ENCODE measurements at regions not wholly inside any gene's neighbourhood (a gene's known extent, or its start where the extent isn't known, plus 50 kb on each side); places are given as distances from the start of the nearest gene placed in this dataset.

DNA sequence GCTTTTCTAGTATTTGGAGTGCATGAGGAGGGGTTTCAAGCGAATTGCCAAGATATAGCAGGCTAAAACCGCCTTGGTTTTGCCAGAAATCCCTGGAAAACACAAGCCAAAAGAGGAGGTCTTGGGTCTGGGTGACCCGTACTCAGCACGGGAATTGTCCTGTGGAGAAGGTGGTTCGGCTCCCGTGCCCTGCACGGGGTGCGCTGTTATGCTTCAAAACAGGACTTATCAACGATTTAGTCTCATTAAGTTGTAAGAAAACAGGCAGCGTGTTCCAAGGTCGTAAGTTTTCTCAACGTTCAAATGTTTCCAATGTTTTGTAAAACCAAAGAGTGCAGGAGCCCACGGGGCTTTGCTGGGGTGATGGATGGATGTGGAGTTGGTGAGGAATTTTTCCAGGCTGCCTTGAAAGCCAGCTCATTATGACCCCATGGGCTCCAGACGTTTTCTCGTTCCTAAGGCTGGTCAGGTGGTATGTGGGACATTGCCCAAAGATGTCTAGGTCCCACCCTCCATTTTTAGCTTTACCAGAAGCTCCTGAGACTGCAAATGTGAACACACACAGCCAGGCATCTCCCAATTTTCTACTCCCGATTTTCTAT lies 75.4 kb upstream of the CLDN14 start:
- DNase-seq: no peak

DNA sequence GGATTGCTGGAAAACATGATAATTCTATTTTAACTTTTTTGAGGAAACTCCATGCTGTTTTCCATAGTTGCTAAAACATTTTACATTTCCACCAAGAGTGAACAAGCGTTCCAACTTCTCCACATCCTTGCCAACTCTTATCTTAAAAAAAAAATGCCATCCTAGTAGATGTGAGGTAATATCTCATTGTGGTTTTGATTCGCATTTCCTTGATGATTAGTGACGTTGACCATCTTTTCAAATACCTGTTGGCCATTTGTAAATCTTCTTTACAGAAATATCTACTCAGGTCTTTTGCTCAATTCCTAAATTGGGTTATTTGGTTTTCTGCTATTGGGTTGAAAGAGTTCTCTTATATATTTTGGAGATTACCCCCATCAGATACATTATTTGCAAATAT lies 77.4 kb upstream of the CLDN14 start:
- no peak for DNase-seq

DNA sequence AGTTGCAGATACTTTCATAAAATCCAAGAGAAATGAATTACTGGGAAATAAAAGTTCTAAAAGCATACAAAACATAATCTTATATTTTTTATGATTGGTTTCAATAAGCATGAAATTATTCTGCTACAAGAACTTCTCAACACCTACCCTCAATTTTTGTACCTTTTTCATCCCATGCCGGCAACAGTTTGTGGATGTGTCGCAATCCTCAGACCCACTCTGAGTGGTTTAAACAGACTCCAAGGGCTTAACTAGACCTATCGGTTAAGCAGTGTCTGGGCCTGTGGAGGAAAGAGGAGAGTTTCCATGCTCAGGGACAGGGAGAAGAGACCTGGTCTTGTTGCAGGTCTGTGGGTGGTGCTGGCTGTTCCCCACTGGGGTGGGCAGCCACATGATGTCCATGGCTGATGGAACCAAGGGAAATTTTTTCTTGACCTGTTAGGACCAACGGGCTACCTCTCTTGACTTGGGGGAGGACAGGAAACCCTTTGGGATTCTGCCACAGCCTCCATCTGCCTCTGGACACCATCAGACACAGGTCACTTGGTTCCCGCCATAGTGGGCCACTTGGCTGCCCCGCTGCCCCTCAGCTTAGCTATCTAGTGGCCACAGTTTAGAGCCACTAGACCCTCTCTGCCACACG lies 81.1 kb upstream of the CLDN14 start:
- DNase-seq: no peak

DNA sequence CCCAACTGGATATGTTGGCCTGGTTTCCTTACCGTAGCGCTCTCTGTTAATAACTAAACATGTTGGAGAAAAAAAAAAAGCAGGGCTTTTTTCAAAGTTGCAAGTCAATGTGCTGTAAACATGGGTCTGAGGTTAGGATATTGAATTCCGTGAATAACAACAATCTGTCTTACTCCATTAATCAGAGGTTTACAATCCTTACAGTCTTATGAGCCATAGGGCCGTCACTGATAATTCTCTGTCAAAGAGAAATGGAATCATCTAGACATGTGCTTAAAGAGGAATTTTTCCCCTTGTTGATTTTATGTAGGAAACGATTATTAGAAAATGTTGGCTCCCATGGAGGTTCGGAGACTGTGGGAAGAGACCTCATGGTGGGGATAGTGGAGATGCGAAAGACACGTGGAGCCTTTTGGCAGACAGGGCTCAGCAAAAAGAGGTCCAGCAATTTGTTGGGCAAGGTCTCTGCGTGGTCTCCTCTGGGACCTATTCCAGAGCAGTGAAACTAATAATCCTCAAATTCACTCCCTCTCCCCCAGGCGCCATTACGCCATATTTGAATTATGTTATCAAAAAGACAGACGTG lies 83.5 kb upstream of the CLDN14 start:
- no peak for DNase-seq

DNA sequence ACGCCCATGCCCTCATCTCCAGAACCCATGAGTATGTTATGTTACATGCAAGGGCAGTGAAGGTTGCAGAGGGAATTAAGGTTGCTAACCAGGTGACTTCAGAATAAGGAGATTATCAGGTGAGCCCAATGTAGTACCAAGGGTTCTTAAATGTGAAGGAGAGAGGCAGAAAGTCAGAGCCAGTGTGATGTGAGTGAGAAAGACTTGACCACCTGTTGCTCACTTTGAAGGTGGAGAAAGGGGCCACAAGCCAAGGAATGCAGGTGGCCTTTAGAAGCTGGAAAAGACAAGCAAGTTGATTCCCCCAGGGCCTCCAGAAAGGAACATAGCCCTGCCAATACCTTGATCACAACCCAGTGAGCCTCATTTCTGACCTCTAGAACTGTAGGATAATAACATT lies 84.7 kb upstream of the CLDN14 start:
- no peak for DNase-seq

DNA sequence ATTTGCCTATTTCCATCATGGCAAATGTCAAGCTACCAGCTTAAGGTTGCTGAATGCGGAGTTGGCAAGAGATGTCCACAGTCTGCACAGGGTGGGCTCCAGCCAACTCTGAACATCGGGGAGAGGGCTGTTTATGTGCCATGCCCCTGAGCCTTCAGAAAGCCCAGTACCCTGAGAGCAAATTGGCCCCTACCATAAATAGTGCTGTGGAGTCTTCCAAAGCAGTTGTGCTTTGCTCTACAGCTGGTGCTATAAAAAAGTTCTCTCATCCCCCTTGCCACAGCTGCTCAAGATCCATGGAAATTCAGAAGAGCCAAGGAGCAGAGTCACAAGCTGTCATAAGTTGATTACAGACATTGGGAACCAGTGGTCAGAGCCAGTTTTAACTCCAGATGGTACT lies 85.6 kb upstream of the CLDN14 start:
- no peak for DNase-seq

DNA sequence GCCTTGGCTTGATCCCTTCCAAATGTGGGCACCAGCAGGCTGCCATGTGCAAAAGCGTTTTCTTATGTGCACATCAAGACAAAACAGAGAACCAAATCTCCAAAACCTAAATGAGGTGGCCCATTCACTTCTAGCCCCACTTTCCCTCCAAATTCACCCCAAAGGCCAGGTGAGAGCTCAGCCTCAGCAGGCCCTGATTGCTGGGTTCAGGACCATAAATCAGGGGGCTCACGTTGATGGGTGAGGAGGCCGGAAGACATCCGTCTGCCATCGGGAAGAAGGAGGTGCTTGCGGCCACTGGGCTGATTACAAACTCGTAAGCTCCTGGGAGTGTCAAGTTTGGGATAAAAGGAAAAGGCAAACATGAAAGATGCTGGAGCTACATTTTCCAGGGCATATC lies 86.7 kb upstream of the CLDN14 start:
- no peak for DNase-seq

DNA sequence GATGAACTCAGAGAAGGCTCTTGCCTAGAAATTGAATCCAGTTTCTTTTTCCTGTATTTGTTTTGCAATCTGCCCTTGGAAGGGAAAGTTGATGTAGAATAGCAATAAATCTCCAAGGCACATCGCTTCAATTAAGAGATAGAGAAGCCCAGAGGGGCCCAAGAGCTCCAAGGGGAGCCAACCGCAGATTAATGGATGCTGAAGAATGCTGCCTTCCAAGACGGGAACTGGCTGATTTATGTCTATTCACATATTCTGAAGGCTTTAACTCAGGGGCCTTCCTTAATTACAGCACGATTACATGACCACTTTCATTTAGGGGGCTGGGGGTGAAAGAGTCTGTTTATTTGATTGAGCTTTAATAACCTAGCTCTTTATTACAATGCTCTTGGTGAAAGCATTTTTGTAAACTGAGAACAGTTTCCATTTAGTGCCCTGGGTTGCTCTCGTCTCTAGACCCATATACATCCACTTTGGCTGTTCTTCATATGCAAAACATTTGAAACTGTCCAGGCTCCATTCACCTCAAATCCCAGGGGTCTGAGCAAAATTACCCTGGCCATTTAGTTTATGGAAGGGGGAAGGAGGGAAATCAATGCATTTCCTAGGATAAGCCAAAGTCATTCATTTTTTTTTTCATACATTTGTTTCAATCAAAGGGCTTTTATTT lies 87.4 kb upstream of the CLDN14 start:
- DNase-seq: no peak

DNA sequence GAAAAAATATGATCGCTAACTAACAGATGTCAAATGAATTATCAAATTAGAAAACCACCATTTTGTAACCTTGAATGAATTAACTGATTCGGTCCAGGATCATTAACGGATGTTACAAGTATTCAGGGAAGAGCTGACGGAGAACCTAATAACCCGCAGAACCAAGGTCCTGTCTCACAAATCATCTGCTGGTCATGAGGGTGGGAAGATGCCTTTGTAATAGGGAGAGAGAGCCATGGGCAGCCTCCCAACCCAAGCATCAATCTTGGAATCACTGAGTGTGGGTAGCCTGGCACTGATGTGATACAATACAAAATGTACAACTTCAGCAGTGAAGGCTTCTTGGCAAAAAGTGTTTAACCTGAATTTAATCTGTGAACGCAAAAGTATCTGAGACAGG lies 89.6 kb upstream of the CLDN14 start:
- DNase-seq: no peak

DNA sequence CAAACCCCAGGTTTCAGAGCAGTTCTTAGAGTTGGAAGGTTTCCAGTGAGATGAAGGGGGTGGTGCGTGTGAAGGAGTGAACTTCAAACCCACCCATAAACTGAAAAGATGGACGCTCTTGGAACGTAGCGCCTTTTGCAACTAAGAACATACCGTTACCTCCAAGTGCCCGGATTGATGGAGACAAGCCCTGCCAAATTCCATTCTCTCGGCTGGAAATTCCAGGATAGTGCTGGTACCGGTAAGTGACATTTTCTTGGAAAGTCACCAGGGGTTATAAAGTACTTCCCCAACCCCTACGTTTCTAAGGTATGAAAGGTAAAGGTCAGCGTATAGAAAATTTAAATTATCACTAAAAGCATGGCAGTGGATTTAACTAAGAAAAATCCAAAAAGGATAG lies 91.6 kb upstream of the CLDN14 start:
- DNase-seq: no peak

DNA sequence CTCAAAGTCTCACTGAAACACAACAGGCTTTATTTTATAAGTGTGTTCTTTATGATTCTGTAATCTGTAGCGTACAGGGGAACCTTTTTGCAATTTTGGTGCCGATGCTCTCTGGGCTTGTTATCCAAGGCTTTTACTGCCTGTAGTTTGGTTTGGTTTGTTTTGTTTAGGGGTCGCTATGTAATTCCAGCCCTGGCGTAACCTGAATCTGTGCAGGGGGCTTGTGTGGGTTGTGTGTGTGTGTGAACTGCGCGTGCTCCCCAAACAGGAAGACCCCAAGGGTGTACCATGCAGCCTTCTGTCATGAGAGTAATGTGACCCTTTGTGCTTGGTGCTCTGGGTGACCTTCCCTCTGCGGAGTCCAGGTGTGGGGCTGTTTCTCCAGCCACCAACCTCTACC lies 92.1 kb upstream of the CLDN14 start:
- DNase-seq: no peak

DNA sequence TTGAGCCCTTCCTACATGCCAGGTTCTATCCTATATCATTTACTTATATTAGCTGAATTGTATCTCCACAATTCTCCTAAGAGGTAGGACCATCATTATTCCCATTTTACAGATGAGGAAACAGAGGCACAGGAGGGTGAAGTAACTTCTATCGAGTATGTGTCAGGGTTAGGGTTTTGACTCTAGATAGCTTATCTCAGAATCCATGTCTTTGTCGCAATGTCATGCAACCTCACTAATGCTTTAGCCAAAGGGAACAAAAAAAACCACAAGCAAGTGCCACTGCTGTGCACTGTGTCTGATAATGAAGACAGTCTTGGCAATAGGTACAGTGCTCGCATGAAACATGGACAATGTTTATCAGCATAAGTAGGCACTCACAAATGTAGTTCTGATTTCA lies 95.4 kb upstream of the CLDN14 start:
- DNase-seq: no peak

DNA sequence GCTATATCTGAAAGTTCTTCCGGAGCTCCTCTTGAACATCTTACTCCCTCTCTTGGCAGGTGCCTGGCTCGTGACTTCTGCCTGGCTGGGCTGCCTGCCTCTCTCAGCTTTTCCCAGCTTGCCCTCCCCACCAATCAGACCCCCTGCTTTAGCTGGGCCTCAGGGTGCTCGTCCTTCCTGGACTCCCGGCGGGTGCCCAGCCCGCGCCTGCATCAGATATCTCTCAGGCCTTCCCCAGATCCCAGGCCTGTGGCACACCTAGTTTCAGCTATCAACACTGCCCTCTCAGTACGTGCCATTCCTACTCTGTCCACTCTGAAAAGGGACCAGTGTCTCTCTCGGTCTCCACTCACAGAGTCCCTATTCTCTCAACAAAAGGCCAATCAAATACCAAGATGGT lies 96.5 kb upstream of the CLDN14 start:
- DNase-seq: no peak

DNA sequence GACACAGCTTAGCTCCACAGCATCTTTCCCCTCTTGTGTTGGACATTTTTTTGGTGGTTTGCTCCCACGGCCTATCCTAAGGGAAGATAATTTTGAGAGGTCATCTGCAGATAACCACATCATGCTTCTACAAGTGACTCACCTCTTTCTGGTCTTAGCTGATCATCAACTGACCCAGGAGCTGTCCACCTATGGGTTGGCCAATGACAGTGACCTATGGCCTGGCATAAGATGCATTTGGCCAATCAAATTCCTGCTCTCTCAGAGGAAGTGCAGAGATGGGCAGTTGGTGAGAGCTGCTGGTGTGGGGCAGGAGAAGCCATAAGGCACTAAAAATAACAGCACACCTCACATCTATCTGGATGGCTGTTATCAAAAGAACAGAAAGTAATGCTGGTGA lies 100.0 kb upstream of the CLDN14 start:
- DNase-seq: no peak

DNA sequence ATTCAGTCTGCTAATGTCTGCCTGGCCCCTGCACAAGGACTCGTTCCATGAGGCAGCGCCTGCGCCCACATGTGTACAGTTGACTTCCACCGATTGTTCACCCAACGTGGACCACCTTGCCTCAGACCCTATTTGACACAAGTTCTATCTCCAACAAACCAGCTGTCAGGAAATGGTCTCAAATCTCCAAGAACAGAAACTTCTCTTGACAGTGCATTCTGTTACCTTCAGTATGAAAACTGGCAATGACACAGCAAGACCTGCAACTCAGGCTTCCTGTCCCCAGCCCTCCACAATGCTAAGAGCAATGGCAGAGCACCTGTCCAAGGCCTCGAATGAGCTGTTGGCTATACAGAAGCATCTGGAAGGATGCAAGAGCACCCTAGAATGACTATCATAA lies 102.3 kb upstream of the CLDN14 start:
- DNase-seq: no peak

DNA sequence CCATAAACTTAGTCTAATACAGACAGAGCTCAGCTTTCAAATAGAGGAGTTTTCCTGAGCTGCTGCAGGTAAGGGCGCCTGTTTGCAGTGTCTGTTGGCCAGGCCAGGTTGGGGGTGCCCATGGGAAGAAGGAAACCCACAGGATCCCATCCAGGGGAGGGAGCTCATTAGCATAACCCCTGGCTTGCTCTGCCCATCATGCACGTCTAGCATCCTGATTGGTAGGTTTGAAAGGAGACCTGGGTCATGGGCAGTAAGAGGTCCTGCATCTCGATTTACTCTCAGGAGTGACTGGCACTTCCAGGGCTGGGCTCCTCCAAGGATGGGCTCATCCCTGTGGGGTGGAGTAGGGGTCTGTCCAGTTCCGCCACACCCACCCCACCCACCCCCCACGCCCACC lies 103.7 kb upstream of the CLDN14 start:
- DNase-seq: no peak

DNA sequence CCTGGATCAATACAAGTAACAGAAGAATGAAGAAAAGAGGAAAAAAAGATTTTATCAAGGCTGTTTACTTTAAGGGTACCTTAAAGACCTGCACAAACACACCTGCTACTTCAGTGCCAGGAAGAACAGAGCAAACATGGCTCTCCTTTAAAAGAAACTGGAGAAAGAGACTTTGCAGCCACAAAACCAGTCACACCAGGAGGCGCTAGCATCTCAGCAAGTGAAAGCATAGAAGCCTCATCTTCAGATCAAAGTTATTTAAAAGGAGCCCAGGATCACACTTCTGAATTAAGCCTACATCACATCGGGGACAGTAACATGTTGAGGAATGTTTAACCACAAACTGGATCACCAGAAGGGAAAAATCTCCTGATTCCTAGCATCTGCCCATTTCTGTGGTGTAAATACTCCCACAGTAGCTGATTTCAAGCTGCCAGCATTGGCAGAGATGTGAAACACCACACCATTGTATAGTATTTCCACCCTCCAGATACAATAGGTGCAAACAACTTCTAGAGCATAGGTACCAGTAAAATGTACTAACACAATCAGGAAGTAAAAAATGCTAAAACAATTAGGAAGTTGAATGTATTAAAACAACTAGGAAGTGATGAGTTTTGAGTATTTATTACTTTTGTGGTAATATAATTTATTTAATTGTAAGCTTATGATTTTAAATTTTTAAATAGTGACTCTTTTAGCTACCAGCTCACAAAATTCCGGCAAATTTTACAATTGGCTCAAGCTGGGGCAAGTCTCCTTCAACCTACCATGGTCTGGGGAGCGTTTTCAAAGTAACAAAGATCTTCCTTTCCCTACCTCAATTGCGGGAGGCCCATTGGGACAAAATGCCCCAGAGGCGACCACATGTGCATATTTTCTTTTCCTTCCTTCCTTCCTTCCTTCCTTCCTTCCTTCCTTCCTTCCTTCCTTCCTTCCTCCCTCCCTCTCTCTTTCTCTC lies 105.3 kb upstream of the CLDN14 start:
- DNase-seq: no peak

DNA sequence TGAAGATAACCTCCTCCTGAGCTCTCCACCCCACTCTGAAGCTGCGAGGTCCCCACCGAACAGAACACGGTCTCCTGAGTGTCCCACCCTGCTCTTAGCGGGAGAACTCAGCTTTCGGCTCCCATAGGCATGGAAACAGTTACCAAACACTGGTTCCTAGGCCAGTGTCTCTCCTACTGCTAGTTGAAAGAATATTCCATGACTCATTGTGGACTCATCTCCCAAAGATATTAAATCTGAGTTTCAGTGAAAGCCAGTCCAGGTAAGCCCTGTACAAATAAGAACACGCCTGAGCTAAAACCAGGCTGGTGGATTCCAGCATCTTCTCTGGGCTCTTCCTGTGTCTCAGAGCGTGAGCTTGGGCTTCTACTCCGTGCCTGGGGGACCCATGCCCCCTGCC lies 107.5 kb upstream of the CLDN14 start:
- no peak for DNase-seq

DNA sequence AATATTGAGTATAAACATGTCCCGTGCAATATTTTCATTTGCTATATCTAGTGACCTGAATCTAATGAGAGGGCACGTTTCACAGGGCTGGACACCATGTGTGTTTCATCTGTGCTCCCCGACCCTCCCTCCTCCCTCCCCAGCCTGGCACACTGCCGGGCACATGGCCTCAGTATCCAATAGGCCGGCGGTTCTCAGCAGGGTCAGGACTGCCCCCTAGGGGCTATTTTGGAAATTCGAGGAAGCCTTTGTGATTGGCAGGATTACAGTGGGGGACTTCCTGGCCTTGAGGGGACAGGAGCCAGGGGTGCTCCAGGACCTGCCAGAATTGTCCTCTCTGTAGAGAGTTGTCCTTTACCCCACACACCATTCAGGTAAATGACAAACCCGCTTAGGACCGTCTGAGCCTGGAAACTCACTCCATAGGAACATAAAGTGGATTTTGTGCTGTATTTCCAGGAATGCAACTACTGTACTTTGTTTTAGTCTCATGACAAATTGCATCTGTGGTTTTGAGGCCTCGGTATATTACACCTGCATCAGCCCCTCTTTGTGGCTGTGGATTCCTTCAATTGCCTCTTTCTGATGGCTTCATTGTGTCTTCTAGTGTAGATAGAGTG lies 109.5 kb upstream of the SIM2 start:
- peak; percentile 63 for DNase-seq

DNA sequence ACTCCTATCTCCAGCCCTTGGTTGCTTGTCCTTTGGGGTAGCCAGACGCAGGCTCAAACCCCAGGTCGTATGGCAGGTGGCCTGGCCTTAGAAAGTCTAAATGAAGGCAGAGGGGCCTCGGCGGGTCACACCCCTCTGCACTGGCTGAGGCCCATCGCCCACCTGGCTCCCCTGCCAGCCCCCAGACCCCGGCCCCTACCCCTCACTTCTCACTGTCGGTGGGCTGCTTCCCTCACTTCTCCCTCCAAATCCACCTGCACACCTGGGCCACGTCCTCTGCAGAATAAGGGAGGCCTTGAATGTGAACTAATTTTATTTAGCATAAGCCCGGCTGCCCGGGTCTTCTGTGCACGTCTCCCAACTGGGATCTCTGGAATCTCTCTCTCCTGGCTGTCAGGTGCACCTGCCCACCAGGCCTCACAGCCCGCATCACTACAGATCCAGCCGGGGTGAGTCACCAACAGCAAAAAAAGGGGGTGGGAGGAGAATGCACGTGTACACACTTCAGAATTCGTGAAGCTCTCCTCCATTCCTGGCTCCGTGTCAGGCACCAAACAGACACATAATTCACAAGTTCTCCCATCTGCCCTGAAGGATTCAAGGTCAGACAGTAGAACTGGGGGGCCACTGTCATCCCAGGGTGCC lies 107.5 kb upstream of the SIM2 start:
- DNase-seq: no peak

DNA sequence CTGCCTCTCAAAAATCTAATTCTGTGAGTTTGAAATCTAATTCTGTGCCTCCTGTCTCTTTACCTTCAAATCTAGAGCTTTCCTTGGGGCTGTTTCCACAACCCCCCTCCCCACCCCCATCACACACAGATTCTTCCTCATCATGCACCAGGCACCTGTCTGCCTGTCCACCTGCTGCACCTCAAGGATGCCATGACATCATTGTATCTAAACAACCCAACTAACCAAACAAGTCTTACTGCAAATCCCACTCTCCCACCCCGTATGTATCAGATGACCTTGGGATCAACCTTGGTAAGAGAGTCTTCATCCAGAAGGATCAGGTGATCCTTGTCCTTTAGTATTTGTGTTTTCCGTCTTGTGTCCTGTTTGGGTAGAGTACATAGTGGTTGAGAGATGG lies 102.7 kb upstream of the SIM2 start:
- no peak for DNase-seq

DNA sequence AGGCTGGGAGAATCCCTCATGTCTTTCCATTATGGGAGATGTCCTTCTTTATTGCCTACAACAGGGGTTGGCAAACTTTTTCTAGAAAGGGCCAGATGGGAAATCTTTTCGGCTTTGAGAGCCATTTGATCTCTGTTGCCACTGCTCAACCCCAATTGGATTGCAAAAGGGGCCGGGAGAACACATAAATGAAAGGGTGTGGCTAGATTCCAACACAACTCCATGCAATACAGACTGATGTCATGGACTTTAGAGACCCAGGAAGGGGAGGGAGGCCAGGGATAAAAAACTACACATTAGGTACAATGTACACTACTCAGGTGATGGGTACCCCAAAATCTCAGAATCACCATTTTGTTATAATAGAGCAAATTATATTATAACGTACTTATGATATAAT lies 97.6 kb upstream of the SIM2 start:
- no peak for DNase-seq

Measured in suppressor macrophage treated with lipopolysaccharide for 4 hours (primary cell).